ENCODE measurements at regions not wholly inside any gene's neighbourhood (a gene's known extent, or its start where the extent isn't known, plus 50 kb on each side); places are given as distances from the start of the nearest gene placed in this dataset.

DNA sequence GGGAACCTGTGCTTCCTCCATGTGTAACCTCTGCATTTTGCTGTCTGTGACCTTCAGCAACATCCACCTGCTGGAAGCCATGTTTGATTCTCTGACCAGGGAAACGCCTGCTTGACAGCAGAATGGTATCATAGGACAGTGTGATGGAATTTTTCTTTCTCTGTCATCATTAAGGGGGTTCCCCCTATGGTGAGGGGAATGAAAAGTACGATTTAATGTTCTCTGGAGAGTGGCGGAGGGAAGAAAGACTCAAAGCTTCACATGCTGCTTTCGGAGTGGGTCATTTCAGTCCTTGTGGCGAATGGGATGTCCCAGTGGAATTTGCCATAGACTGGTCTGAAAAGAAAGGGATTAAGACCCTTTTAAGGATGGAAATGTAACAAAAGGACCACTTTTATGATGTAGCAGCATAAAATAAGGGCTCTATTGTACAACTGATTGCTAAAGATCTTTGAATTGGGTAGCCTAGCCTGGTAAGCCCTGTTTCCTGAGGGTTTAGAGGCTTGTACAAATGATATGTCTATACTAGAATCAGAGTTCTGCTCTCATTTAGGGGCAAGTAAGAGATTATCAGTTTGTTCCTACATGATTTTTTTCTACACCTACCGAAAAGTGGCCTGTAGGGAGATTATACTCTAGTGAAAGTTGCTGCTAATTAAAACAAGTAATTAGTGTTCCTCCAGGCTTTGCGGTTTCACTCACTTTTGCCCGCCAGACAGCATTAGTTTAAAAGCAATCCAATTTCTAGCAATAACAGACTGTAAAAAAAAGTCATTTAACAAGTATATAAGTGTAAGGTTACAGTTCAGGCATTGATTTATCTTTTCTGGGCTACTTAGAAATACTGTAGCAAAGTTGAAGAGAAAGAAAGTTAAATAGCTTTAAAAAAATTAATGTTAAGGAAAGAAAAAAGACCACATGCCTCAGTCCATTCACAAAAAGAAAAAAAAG, 904.5 kb downstream of the NR2F1-AS1 start (continued):
- TF ChIP-seq, protein P1, sequence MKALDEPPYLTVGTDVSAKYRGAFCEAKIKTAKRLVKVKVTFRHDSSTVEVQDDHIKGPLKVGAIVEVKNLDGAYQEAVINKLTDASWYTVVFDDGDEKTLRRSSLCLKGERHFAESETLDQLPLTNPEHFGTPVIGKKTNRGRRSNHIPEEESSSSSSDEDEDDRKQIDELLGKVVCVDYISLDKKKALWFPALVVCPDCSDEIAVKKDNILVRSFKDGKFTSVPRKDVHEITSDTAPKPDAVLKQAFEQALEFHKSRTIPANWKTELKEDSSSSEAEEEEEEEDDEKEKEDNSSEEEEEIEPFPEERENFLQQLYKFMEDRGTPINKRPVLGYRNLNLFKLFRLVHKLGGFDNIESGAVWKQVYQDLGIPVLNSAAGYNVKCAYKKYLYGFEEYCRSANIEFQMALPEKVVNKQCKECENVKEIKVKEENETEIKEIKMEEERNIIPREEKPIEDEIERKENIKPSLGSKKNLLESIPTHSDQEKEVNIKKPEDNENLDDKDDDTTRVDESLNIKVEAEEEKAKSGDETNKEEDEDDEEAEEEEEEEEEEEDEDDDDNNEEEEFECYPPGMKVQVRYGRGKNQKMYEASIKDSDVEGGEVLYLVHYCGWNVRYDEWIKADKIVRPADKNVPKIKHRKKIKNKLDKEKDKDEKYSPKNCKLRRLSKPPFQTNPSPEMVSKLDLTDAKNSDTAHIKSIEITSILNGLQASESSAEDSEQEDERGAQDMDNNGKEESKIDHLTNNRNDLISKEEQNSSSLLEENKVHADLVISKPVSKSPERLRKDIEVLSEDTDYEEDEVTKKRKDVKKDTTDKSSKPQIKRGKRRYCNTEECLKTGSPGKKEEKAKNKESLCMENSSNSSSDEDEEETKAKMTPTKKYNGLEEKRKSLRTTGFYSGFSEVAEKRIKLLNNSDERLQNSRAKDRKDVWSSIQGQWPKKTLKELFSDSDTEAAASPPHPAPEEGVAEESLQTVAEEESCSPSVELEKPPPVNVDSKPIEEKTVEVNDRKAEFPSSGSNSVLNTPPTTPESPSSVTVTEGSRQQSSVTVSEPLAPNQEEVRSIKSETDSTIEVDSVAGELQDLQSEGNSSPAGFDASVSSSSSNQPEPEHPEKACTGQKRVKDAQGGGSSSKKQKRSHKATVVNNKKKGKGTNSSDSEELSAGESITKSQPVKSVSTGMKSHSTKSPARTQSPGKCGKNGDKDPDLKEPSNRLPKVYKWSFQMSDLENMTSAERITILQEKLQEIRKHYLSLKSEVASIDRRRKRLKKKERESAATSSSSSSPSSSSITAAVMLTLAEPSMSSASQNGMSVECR (CRISPR knock-in tag; IDR thresholded peaks at IDR 0.05; ENCODE audit: borderline replicate concordance), result no peak
- no peak for TF ChIP-seq JUN (CRISPR knock-in tag; IDR thresholded peaks at IDR 0.05)
- TF ChIP-seq TEAD1 (CRISPR knock-in tag; IDR thresholded peaks at IDR 0.05), result no peak
- TF ChIP-seq ZNF416 (CRISPR knock-in tag; IDR thresholded peaks at IDR 0.05), result no peak
- no peak for TF ChIP-seq ZBTB21 (CRISPR knock-in tag; IDR thresholded peaks at IDR 0.05; ENCODE audit: borderline replicate concordance)
- TF ChIP-seq, protein P2, sequence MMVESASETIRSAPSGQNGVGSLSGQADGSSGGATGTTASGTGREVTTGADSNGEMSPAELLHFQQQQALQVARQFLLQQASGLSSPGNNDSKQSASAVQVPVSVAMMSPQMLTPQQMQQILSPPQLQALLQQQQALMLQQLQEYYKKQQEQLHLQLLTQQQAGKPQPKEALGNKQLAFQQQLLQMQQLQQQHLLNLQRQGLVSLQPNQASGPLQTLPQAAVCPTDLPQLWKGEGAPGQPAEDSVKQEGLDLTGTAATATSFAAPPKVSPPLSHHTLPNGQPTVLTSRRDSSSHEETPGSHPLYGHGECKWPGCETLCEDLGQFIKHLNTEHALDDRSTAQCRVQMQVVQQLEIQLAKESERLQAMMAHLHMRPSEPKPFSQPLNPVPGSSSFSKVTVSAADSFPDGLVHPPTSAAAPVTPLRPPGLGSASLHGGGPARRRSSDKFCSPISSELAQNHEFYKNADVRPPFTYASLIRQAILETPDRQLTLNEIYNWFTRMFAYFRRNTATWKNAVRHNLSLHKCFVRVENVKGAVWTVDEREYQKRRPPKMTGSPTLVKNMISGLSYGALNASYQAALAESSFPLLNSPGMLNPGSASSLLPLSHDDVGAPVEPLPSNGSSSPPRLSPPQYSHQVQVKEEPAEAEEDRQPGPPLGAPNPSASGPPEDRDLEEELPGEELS (CRISPR knock-in tag; IDR thresholded peaks at IDR 0.05), result no peak
- TF ChIP-seq, protein P3, sequence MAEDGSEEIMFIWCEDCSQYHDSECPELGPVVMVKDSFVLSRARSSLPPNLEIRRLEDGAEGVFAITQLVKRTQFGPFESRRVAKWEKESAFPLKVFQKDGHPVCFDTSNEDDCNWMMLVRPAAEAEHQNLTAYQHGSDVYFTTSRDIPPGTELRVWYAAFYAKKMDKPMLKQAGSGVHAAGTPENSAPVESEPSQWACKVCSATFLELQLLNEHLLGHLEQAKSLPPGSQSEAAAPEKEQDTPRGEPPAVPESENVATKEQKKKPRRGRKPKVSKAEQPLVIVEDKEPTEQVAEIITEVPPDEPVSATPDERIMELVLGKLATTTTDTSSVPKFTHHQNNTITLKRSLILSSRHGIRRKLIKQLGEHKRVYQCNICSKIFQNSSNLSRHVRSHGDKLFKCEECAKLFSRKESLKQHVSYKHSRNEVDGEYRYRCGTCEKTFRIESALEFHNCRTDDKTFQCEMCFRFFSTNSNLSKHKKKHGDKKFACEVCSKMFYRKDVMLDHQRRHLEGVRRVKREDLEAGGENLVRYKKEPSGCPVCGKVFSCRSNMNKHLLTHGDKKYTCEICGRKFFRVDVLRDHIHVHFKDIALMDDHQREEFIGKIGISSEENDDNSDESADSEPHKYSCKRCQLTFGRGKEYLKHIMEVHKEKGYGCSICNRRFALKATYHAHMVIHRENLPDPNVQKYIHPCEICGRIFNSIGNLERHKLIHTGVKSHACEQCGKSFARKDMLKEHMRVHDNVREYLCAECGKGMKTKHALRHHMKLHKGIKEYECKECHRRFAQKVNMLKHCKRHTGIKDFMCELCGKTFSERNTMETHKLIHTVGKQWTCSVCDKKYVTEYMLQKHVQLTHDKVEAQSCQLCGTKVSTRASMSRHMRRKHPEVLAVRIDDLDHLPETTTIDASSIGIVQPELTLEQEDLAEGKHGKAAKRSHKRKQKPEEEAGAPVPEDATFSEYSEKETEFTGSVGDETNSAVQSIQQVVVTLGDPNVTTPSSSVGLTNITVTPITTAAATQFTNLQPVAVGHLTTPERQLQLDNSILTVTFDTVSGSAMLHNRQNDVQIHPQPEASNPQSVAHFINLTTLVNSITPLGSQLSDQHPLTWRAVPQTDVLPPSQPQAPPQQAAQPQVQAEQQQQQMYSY (CRISPR knock-in tag; IDR thresholded peaks at IDR 0.05), result no peak

DNA sequence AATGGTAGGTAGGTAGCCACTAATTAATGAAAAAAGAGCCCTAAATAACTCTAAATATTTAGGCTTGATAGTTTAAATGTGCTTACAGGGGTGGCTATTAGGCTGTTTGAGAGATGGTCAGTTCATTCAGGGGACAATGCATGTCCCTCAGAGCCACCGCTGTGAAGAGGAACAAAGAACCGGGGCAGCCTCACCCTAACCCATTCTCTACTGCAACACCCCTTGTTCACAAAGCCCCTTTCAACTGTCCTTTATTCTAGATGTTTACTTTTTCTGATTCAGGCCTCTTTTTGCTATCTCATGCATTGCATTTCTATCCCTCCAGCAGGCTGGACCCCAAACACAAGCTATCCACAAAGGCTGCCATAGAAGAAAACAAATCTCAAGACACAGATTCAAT, 906.7 kb downstream of the NR2F1-AS1 start:
- no peaks in the 10 kb centered on the region for H3K9me3 Mint-ChIP-seq
- POLR2A ChIA-PET, result no interaction called here
- peaks cover 5% of the 10 kb centered on the region for H3K4me1 Mint-ChIP-seq
- H3K4me3 Mint-ChIP-seq, result no peak overlapping the region
- no peak for TF ChIP-seq ELF4 (CRISPR knock-in tag; IDR thresholded peaks at IDR 0.05; ENCODE audit: low read depth)
- no peak for TF ChIP-seq CREB1 (CRISPR knock-in tag; IDR thresholded peaks at IDR 0.05)
- CTCF ChIA-PET, result no interaction called here
- no peak overlapping the region for H3K27ac Mint-ChIP-seq
- ATAC-seq (no peak; the same call in 1 of the 2 replicates), DNase-seq (ENCODE audit: low spot score) (no peak)
- no peaks in the 10 kb centered on the region for H3K27me3 Mint-ChIP-seq (ENCODE audit: low read depth)
- no peaks in the 10 kb centered on the region for H3K36me3 Mint-ChIP-seq

DNA sequence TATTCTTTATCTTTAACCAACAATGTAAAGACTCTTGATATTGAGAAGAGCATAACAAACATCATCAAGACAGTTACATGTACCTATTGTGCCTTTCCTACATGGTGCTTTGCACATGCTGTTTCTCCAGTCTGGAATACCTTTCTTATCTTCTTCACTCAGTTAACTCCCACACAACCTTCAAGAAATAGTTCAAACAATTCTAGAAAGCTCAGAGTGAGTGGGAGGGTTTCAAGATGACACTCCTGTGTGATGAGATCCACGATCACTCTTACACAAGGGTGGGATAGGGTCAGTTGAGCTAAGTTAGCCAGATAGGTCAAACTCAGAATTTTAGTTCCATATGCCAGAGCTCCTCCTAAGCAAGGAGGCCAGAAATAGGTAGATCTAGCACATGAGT, 915.5 kb downstream of the NR2F1-AS1 start:
- H3K27me3 Mint-ChIP-seq (ENCODE audit: low read depth), result no peaks in the 10 kb centered on the region
- H3K36me3 Mint-ChIP-seq, result no peaks in the 10 kb centered on the region
- DNase-seq (ENCODE audit: low spot score) (no peak), ATAC-seq (no peak)
- H3K4me3 Mint-ChIP-seq, result no peak overlapping the region
- no peaks in the 10 kb centered on the region for H3K9me3 Mint-ChIP-seq
- ChIA-PET CTCF (no interaction called here), POLR2A (no interaction called here)
- H3K27ac Mint-ChIP-seq, result no peak overlapping the region
- no peaks in the 10 kb centered on the region for H3K4me1 Mint-ChIP-seq
- TF ChIP-seq, protein P4, sequence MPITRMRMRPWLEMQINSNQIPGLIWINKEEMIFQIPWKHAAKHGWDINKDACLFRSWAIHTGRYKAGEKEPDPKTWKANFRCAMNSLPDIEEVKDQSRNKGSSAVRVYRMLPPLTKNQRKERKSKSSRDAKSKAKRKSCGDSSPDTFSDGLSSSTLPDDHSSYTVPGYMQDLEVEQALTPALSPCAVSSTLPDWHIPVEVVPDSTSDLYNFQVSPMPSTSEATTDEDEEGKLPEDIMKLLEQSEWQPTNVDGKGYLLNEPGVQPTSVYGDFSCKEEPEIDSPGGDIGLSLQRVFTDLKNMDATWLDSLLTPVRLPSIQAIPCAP (CRISPR knock-in tag; IDR thresholded peaks at IDR 0.05), result no peak
- TF ChIP-seq FOXJ3 (CRISPR knock-in tag; IDR thresholded peaks at IDR 0.05; ENCODE audit: borderline replicate concordance), result no peak
- TF ChIP-seq, protein P5, sequence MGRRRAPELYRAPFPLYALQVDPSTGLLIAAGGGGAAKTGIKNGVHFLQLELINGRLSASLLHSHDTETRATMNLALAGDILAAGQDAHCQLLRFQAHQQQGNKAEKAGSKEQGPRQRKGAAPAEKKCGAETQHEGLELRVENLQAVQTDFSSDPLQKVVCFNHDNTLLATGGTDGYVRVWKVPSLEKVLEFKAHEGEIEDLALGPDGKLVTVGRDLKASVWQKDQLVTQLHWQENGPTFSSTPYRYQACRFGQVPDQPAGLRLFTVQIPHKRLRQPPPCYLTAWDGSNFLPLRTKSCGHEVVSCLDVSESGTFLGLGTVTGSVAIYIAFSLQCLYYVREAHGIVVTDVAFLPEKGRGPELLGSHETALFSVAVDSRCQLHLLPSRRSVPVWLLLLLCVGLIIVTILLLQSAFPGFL (CRISPR knock-in tag; IDR thresholded peaks at IDR 0.05; ENCODE audit: borderline replicate concordance), result no peak
- TF ChIP-seq, protein P6, sequence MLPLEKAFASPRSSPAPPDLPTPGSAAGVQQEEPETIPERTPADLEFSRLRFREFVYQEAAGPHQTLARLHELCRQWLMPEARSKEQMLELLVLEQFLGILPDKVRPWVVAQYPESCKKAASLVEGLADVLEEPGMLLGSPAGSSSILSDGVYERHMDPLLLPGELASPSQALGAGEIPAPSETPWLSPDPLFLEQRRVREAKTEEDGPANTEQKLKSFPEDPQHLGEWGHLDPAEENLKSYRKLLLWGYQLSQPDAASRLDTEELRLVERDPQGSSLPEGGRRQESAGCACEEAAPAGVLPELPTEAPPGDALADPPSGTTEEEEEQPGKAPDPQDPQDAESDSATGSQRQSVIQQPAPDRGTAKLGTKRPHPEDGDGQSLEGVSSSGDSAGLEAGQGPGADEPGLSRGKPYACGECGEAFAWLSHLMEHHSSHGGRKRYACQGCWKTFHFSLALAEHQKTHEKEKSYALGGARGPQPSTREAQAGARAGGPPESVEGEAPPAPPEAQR (CRISPR knock-in tag; IDR thresholded peaks at IDR 0.05), result no peak
- TF ChIP-seq OVOL2 (CRISPR knock-in tag; IDR thresholded peaks at IDR 0.05; ENCODE audit: borderline replicate concordance), result no peak
- TF ChIP-seq FOXP1 (CRISPR knock-in tag; IDR thresholded peaks at IDR 0.05; ENCODE audit: borderline replicate concordance), result no peak
- no peak for TF ChIP-seq PRRX2 (CRISPR knock-in tag; IDR thresholded peaks at IDR 0.05)
- no peak for TF ChIP-seq ZNF138 (CRISPR knock-in tag; conservative IDR thresholded peaks at IDR 0.05)
